IgD-negative memory B cell (primary cell): ENCODE measurements at regions not wholly inside any gene's neighbourhood (a gene's known extent, or its start where the extent isn't known, plus 50 kb on each side); places are given as distances from the start of the nearest gene placed in this dataset.
"Not testable (repeated sequence)": the region's sequence is repeated elsewhere in the genome, so short reads cannot be mapped to it uniquely, and the experiment has no call there.

Experiments
- H3K27ac Mint-ChIP-seq, 3 donors: one replicate each; pipeline ENCODE4 v1.8.0; 2020 to 2022; ENCODE audit warnings: mild to moderate bottlenecking in 3 of 3, mixed read lengths in 3 of 3, moderate library complexity in 1 of 3
- H3K27me3 Mint-ChIP-seq: one replicate; pipeline ENCODE4 v1.8.0; 2021; ENCODE audit warnings: mixed read lengths
- H3K36me3 Mint-ChIP-seq: one replicate; pipeline ENCODE4 v1.8.0; 2020; ENCODE audit warnings: mild to moderate bottlenecking, mixed read lengths
- H3K4me1 Mint-ChIP-seq, 3 donors: one replicate each; pipeline ENCODE4 v1.8.0; 2020 to 2022; ENCODE audit warnings: mixed read lengths in 3 of 3, mild to moderate bottlenecking in 1 of 3
- H3K4me3 Mint-ChIP-seq, 4 donors: one replicate each; pipeline ENCODE4 v1.8.0; 2020 to 2022; ENCODE audit warnings: mild to moderate bottlenecking in 4 of 4, mixed read lengths in 4 of 4, moderate library complexity in 3 of 4
- H3K9me3 Mint-ChIP-seq, 3 donors: one replicate each; pipeline ENCODE4 v1.8.0; 2020 to 2021; ENCODE audit warnings: mixed read lengths in 3 of 3, mild to moderate bottlenecking in 1 of 3

DNA sequence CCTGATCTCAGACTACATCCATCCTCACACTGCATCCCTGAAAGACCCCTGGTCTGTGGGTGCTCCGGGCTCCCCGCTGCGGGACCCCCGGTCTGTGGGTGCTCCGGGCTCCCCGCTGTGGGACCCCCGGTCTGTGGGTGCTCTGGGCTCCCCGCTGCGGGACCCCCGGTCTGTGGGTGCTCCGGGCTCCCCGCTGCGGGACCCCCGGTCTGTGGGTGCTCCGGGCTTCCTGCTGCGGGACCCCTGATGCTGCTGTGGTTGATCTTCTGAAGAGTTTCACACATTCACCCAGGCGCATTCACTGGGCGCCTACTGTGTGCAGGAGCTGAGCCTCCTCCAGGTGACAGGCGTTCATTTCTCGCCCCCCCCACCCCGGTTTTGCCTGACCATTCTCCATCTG lies 162.7 kb upstream of the SALL3 start:
- H3K9me3 Mint-ChIP-seq, result peaks cover 0 to 2% (median 0%) of the 10 kb centered on the region in 3 donors
- H3K4me1 Mint-ChIP-seq, result no peaks in the 10 kb centered on the region
- no peak overlapping the region for H3K27ac Mint-ChIP-seq
- H3K36me3 Mint-ChIP-seq, result no peaks in the 10 kb centered on the region
- H3K27me3 Mint-ChIP-seq, result no peaks in the 10 kb centered on the region
- H3K4me3 Mint-ChIP-seq, result no peak overlapping the region

DNA sequence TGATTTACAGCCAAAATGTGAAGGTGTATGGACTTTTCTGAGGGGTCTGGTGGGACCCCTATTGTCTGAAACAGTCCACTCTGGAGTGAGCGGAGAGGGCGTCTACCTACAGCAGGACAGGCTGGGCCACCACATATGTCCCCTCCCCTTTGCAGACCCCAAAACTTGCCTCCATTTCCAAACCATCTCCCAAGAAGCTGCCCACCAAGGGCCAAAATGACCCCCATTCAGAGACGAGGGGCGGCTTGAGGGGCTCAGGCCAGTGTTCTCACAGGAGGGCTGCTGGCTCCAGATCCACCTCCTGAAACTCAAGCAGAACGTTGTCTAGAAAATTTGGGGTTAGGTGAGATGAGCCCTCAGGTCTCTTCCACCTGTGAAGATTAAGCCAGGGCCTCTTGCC lies 161.1 kb upstream of the SALL3 start:
- Mint-ChIP-seq H3K9me3 (peaks cover 0 to 2% (median 0%) of the 10 kb centered on the region in 3 donors), H3K4me3 (no peak overlapping the region), H3K36me3 (no peaks in the 10 kb centered on the region), H3K4me1 (no peaks in the 10 kb centered on the region), H3K27ac (no peak overlapping the region), H3K27me3 (no peaks in the 10 kb centered on the region)

- no peaks in the 10 kb centered on the region for H3K27me3 Mint-ChIP-seq
- peaks cover 0 to 2% (median 0%) of the 10 kb centered on the region in 3 donors for H3K9me3 Mint-ChIP-seq
- H3K36me3 Mint-ChIP-seq, result no peaks in the 10 kb centered on the region
- no peaks in the 10 kb centered on the region for H3K4me1 Mint-ChIP-seq
- H3K27ac Mint-ChIP-seq, result no peak overlapping the region
- H3K4me3 Mint-ChIP-seq, result no peak overlapping the region
Observed at GRCh38 chr18:78818961-78819360, 160.7 kb upstream of the SALL3 start.

DNA sequence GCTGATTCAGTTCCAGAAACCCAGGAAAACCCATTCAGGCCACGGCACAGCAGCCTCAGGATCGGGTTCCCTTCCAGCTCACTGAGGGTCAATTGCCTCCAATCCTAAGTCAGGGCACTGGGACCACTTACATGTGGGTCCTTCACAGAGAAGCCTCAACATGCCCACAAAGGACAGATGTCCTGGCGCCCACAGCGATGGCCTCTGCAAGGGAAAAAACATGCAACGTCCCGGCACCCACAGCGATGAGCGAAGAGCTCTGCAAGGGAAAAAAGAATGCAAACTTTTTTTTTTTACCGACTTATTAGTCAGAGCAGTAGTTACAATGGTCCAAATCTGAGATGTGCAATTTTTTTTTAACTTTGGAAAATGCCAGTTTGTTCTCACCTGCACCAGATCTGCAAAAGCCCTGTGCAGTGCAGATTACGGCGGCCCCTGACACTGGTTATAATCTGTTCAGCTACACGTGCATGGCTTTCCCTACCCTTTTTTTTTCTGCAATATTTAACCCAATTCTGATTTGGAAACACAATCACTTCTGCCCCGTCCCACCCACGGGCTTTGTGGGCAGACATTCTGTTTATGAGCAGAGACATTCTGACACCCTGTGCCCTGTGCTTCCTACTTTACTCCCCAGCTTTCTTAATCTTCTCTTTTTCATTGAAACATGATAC lies 159.3 kb upstream of the SALL3 start:
- Mint-ChIP-seq H3K27me3 (no peaks in the 10 kb centered on the region), H3K4me3 (no peak overlapping the region), H3K4me1 (no peaks in the 10 kb centered on the region), H3K27ac (no peak overlapping the region), H3K9me3 (no peaks in the 10 kb centered on the region), H3K36me3 (no peaks in the 10 kb centered on the region)

- Mint-ChIP-seq H3K4me1 (no peaks in the 10 kb centered on the region), H3K4me3 (no peak overlapping the region), H3K27ac (no peak overlapping the region), H3K36me3 (no peaks in the 10 kb centered on the region), H3K9me3 (no peaks in the 10 kb centered on the region), H3K27me3 (no peaks in the 10 kb centered on the region)
Observed at GRCh38 chr18:78821396-78821795, 158.2 kb upstream of the SALL3 start.

DNA sequence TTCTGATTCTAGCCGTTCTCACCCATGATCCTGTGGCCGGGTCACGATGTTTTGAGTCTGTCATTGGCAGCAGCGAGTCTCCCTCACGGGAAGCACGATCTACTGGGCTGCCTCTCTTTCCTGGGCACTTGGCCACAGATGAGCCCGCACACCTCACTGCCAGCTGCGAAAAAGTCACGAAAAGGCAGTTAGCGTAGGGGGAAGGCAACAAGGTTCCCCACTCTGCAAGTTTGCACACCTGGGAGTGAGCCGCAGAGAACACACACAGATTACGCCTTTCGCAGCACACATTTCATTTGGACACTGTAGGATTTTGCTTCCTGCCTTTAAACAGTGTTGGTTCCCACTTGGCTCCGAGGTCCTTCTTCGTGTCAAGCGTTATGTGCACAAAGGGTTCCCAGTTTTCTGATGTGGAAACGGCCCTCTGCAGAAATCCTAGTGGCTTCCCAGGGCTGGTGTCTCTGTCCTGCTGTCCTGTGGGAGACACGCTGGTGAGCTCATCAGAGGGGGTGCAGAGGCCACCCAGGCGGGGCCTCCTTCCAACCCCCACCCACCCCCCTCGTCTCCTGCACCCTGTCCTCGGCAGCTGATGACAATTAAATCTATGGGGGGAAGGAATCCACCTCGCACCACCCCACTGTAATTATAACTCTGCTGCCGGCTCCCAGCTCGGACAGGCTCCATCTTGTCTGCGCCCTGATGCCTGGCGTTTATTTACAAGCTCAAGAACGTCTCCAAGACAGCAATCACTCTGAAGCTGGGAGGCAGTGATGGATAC lies 157.3 kb upstream of the SALL3 start:
- H3K9me3 Mint-ChIP-seq, result no peaks in the 10 kb centered on the region
- H3K4me3 Mint-ChIP-seq, result no peak overlapping the region
- H3K27me3 Mint-ChIP-seq, result no peaks in the 10 kb centered on the region
- H3K4me1 Mint-ChIP-seq, result no peaks in the 10 kb centered on the region
- no peak overlapping the region for H3K27ac Mint-ChIP-seq
- no peaks in the 10 kb centered on the region for H3K36me3 Mint-ChIP-seq

- Mint-ChIP-seq H3K9me3 (no peaks in the 10 kb centered on the region), H3K4me3 (no peak overlapping the region), H3K27ac (no peak overlapping the region), H3K27me3 (no peaks in the 10 kb centered on the region), H3K4me1 (no peaks in the 10 kb centered on the region), H3K36me3 (no peaks in the 10 kb centered on the region)
Observed at GRCh38 chr18:78822949-78823285, 156.7 kb upstream of the SALL3 start.

DNA sequence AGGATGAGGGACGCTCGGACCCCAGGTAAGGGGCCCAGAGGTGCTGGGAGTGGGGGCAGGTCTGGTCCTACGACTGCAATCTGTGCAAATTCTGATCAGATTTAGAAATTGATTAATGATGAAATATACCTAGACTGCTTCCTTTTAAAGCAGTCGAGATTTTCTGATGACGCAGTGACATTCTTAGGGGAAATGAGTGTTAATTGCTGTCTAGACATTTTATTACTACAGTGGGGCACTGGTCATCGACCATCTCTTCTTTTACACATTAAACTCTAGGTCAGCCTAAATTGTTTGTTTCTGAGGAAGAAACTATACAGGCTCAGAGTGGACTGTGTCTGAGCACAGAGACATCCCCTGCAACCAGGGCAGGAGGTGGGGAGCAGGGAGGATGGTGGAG lies 154.4 kb upstream of the SALL3 start:
- Mint-ChIP-seq H3K27ac (no peak overlapping the region), H3K4me1 (no peaks in the 10 kb centered on the region), H3K27me3 (no peaks in the 10 kb centered on the region)

GRCh38 chr18:78826631-78827030 lies 153.0 kb upstream of the SALL3 start:
- Mint-ChIP-seq H3K4me1 (no peaks in the 10 kb centered on the region), H3K36me3 (no peaks in the 10 kb centered on the region), H3K9me3 (peaks cover 0 to 3% (median 0%) of the 10 kb centered on the region in 3 donors), H3K4me3 (no peak overlapping the region), H3K27ac (no peak overlapping the region), H3K27me3 (no peaks in the 10 kb centered on the region)

More for the DNA sequence above, 154.4 kb upstream of the SALL3 start:
- H3K9me3 Mint-ChIP-seq, result peaks cover 0 to 2% (median 0%) of the 10 kb centered on the region in 3 donors
- H3K4me3 Mint-ChIP-seq, result no peak overlapping the region
- H3K36me3 Mint-ChIP-seq, result no peaks in the 10 kb centered on the region

GRCh38 chr18:78827141-78827540 lies 152.5 kb upstream of the SALL3 start:
- no peak overlapping the region for H3K4me3 Mint-ChIP-seq
- no peak overlapping the region for H3K27ac Mint-ChIP-seq
- no peaks in the 10 kb centered on the region for H3K36me3 Mint-ChIP-seq
- peaks cover 0 to 3% (median 0%) of the 10 kb centered on the region in 3 donors for H3K9me3 Mint-ChIP-seq
- H3K4me1 Mint-ChIP-seq, result no peaks in the 10 kb centered on the region
- H3K27me3 Mint-ChIP-seq, result no peaks in the 10 kb centered on the region

- H3K36me3 Mint-ChIP-seq, result no peaks in the 10 kb centered on the region
- no peak overlapping the region for H3K27ac Mint-ChIP-seq
- H3K9me3 Mint-ChIP-seq, result peaks cover 0 to 3% (median 0%) of the 10 kb centered on the region in 3 donors
- H3K27me3 Mint-ChIP-seq, result no peaks in the 10 kb centered on the region
- no peaks in the 10 kb centered on the region for H3K4me1 Mint-ChIP-seq
- no peak overlapping the region for H3K4me3 Mint-ChIP-seq
Observed at GRCh38 chr18:78828131-78828530, 151.5 kb upstream of the SALL3 start.

GRCh38 chr18:78829026-78829425 lies 150.6 kb upstream of the SALL3 start:
- not testable (repeated sequence) for H3K27me3 Mint-ChIP-seq, H3K36me3 Mint-ChIP-seq, H3K4me3 Mint-ChIP-seq, H3K9me3 Mint-ChIP-seq, H3K4me1 Mint-ChIP-seq, H3K27ac Mint-ChIP-seq

GRCh38 chr18:78830161-78830560 lies 149.5 kb upstream of the SALL3 start:
- no peaks in the 10 kb centered on the region for H3K4me1 Mint-ChIP-seq
- peaks cover 3 to 5% (median 3%) of the 10 kb centered on the region in 3 donors for H3K9me3 Mint-ChIP-seq

GRCh38 chr18:78830826-78831225 lies 148.8 kb upstream of the SALL3 start:
- H3K9me3 Mint-ChIP-seq, result peaks cover 3 to 5% (median 3%) of the 10 kb centered on the region in 3 donors
- no peak overlapping the region for H3K4me3 Mint-ChIP-seq
- no peaks in the 10 kb centered on the region for H3K36me3 Mint-ChIP-seq
- H3K27ac Mint-ChIP-seq, result no peak overlapping the region
- H3K27me3 Mint-ChIP-seq, result peaks cover 1% of the 10 kb centered on the region
- no peaks in the 10 kb centered on the region for H3K4me1 Mint-ChIP-seq

More at GRCh38 chr18:78830161-78830560, 149.5 kb upstream of the SALL3 start:
- Mint-ChIP-seq H3K4me3 (no peak overlapping the region), H3K27ac (no peak overlapping the region), H3K27me3 (peaks cover 1% of the 10 kb centered on the region), H3K36me3 (no peaks in the 10 kb centered on the region)

DNA sequence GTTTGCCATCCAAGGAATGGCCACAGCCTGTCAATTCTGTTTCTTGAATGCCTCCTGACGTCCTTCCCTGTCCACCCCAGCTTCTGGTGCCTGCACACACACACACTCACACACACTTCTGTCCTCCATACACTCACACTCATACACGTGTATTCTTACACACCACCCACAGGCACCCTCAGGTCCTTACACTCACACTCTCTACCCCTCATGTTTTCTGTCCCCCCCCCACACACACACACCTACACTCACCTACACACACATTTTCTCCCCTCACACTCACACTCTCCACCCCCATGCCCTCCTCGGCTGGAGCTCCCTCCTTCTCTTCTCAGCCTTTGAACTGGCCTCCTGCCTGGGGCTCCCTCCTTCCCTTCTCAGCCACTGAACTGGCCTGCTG lies 148.0 kb upstream of the SALL3 start:
- H3K4me1 Mint-ChIP-seq, result no peaks in the 10 kb centered on the region
- H3K9me3 Mint-ChIP-seq, result peaks cover 3 to 5% (median 3%) of the 10 kb centered on the region in 3 donors
- no peak overlapping the region for H3K4me3 Mint-ChIP-seq
- no peaks in the 10 kb centered on the region for H3K36me3 Mint-ChIP-seq
- no peak overlapping the region for H3K27ac Mint-ChIP-seq
- peaks cover 1% of the 10 kb centered on the region for H3K27me3 Mint-ChIP-seq

DNA sequence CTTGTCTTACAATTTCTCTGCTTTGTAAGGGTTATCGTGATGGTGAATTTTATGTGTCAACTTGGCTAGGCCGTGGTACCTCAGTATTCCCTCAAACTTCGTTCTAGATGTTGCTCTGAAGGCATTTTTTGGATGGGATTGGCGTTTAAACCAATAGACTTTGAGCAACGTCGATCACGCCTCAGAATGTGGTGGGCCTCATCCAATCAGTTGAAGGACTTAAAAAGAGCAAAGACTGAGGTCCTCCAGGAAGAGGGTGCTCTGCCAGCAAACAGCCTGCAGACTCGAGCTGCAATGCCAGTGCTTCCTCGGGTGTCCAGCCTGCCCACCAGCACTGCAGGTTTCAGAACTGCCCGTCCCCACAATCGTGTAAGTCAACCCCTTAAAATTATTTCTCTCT lies 145.8 kb upstream of the SALL3 start:
- Mint-ChIP-seq H3K9me3 (peaks cover 3 to 6% (median 4%) of the 10 kb centered on the region in 3 donors), H3K4me3 (no peak overlapping the region), H3K27me3 (peaks cover 1% of the 10 kb centered on the region), H3K27ac (no peak overlapping the region), H3K4me1 (no peaks in the 10 kb centered on the region), H3K36me3 (no peaks in the 10 kb centered on the region)
